HG03520 (cell line): ENCODE measurements at regions not wholly inside any gene's neighbourhood (a gene's known extent, or its start where the extent isn't known, plus 50 kb on each side); places are given as distances from the start of the nearest gene placed in this dataset.
A peak's percentile ranks its signal among the peaks of the same experiment; 100 is the strongest.

Experiments
- ATAC-seq: cut with Tn5 transposase; IDR thresholded peaks from one replicate; pipeline ENCODE4 v1.9.1; 2021; ENCODE audit warnings: mild to moderate bottlenecking, moderate library complexity; ENCODE audit not compliant: unreplicated experiment

DNA sequence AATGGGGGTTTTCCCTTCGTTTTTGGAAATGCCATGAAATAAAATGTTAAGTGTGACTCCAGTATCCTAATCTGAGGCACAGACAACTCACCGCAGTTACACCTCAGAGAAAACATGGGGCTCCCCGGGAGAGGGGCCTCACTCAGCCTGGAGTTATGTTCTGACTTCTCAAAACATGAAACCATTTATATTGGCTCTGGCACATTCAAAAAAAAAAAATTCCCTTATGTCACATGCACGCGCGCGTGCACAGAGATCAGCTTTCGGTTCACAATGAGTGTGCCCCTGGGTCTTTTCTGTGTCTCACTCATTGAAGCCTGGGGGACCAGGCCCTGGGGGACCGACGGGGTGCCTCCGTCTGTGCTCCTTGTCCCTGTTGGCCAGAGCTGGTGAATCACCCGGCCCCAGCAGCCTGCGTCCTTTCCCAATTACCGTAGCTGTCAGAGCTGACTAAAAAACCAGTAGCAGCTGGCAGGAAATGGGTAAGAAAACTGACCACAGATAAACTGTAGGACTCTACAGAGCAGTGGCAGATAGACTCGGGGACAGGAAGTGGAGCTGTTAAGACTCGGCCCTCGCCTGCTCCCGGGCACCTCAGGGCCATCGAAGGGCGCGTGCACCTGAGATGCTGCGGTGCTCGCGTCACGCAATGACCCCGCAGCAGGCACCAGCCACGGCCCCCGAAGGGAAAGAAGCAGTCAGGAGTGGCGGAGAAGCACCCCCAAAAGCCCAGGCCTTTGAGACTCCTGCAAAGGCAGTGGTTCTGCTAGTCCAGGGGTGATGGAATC lies 138.3 kb upstream of the ID2 start:
- ATAC-seq, result peak; percentile 62

DNA sequence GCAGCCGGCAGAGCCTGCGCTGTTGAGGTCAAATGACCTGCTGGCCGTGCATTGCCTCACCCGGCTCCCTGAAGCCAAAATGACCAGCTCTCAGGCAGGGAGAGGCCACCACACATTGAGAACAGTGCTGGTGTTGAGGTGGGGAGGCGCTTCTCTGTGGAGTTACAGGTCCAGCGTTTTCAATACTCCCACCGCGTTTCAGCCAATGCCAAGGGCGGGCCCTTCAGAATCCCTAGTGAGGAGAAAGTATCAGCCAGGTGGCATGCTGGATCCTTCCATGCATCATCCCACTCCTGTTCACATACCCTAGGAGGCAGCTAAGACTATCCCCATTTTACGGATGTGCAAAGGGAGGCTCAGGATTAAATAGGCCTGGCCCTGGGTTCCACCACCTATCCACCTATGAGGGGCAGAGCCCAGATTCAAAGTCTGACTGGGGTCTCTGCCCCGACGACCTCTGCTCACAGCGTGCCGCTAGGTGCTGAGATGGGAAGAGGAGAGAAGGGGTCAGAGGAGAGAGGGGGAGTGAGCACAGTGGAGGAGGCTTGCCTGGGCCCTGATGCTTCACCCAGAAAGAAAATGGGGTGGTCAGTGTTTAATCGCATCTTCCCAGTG lies 137.6 kb upstream of the ID2 start:
- ATAC-seq, result no peak

- peak; percentile 55 for ATAC-seq
These were observed 136.8 kb upstream of the ID2 start for GRCh38 chr2:8544786-8545694.

- no peak for ATAC-seq
These were observed 135.9 kb upstream of the ID2 start for GRCh38 chr2:8545695-8546611.

DNA sequence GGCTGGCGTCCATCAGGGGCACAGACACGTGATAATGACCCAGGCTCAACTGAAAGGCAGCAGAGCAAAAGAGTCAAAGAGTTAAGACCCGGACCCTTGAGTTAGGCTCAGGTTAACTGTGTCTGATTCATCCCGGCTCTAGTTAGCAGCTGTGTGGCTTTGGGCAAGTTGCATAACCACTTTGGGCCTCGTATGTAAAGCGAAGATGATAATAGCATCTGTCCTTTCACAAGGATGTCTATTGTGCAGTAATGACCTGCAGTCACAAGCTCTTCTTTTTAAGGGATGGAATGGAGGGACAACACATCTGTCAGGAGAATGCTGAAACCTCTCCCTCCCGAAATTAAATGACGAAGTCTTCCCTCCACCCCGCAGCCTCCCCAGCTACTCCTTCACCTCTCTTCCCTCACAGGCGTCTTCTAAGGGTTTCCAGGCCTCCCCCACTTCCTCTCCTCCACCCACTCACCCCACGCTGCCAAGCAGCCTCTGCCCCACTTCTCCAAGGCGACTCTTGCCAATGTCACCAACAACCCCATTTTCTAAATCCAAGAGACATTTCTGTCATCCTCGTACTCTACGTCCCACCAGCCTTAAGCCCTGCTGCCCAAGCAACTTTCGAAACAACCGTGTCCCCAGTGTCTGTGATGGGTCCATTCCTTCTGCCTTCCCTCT lies 135.1 kb upstream of the ID2 start:
- no peak for ATAC-seq

DNA sequence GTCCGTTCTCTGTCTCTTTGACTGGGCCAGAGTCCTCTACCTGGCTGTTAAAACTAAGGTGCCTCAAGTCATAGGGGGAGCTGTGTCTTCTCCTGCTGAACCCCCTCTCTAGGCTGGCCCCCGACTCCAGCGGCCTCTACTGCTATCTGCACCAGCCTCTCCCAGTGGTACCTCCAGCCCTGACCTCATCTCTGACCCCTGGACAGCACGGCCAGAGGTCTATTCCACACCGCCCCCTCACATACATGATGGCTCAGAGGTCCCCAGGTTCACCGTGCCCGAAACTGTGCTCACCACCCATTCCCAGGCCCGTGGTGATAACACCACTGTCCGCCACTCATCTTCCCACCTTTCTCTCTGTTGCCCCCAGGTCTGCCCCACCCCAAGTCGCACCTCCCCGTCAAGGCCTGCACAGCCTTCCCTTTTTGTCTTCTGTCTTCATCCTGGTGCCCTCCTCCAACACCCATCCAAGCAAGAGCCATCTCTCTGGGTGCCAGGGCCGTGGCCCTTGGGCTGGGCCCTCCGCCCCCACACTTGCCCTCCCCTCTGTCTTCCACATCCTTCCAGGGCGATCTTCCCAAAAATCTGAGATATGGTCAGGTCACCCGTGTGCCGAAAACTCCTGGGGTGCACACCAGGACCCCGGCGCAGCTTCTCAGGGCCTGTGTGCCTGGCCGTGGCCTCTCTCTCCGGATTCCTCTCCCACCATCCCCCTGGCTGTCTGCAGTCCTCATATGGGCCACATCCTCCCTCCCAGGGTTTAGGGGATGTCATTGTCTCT lies 134.4 kb upstream of the ID2 start:
- ATAC-seq, result no peak

DNA sequence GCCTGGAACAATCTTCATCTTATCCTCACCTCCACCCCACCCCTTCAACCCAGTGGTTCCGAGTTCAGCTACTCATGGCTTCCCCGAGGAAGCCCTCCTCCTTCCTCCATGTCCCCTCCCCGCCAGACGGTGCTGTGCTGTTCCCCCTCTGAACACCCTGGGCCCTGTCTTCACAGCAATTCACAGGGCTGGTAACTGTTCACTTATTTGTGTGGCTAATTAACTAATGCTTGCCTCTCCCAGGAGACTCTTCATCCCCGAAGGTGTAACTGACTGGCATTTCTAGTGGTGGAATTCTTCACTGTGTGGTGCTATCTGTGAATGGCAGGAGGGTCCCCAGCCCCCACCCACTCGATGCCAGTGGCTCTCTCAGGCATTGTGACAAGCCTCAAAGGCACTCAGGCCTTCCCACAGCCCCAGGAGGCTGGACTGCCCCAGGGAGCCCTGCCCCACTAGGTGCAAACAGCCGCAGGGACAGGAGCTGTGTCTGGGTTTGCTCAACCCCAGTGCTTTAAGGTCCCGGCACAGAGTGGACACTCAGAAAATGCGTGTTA lies 133.7 kb upstream of the ID2 start:
- no peak for ATAC-seq

- ATAC-seq, result no peak
These were observed 133.2 kb upstream of the ID2 start for GRCh38 chr2:8548619-8549150.

- ATAC-seq, result no peak
These were observed 132.5 kb upstream of the ID2 start for GRCh38 chr2:8549273-8549922.

DNA sequence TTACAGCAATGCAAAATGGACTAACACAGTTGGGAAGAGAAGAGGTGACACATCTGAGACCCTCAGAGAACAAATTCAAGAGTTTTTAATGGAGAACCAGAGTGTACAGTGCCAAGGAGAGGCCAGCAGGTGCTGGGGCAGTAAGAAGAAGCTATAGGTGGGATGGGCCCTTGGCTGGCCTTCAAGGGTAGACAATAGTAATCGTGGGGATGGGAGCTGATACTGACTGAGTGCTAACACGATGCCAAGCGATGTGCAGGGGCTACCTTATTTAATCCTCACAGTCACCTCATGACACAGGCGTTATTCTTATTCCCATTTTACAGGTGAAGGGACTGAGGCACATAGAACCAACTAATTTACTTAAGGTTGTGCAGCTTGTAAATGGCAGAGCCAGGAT lies 131.9 kb upstream of the ID2 start:
- ATAC-seq, result no peak

DNA sequence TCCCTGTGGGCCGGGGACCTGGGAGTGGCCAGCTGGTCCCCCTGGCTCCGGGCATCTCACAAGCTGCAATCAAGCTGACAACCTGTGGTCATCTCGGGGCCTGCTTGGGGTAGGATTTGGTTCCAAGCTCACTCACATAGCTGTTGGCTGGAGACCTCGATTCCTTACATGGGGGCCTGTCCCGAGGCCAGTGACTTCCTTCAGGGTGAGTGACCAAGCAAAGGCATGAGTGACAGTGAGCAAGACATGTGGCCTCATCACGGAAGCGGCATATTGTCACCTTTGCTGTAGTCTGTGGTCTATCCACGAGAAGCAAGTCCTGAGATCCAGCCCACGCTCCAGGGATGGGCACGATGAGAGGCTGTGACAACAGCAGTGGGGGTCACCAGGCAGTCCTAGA lies 131.4 kb upstream of the ID2 start:
- ATAC-seq, result no peak

DNA sequence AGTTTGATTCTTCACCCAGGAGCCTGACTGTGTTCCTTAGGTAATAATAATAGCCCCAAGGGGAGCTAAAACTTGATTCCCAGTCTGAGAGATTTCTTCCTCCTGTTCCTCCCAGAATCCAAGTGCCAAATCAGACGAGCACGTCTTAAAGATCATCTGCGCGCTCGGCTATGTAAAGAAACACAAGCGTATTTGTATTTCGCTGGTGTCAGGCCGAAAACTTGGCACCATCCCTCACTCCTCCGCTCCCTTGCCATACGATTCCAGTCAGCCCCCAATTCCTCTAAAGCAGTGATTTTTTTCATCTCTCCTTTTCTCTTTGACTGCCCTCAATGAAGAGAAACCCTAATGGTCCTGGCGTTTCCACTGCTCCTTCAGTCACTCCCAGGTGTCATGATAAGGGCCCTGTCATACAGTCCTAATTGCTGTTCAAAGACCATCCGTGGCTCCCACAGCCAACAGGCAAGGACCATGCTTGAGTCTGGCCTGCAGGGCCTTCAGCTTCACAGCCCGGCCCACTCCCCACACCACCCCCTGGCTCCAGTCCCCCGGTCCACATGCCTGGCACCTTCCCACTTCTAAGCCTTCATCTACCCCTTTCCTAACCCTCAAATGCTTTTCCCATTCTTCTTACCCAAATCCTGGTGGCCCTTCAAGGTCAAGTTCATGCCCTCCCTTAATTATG lies 130.8 kb upstream of the ID2 start:
- ATAC-seq, result no peak

DNA sequence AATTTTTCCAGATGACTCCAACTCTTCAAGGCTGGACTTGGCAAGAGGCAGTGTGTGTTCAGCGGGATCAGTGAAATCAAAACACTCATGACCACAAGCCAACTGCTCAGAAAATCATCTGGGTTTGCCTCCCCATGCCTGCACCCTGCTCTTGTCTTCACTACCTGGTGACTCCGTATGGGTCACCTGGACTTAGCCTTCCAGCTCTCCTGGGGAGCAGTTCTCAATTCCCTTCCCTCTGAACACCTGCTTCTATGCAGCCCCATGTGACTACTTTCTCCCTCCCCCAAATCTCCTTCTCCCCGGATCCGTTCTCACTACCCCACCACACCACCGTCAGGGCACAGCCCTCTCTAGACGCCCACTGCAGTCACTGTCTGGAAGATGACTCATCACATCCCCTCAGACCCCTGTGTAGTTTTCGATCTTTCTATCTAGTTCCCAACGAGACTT lies 130.2 kb upstream of the ID2 start:
- ATAC-seq, result peak; percentile 89

DNA sequence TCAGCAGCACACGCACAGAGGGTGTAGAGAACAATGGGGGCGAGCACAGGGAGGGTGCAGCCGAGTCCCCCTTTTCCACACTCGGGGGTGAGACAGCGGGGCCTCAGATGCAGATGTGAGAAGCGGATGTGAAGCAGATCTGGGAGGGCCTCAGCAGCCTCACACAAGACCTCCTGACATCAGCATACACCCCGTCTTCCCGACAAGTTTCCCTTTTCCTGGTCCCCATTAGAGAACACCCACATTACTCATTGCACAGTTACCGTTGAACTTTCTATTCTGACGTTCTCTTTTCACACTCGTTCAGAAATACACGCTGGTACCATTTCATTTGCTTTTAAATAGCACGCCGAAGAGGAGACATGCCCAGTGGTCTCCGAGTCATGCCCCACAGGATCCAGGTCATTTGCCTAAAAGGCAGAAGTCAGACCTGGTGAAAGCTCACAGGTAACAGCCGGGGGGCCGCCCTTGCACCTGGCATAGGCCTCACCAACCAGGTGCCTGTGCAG lies 129.5 kb upstream of the ID2 start:
- no peak for ATAC-seq

GRCh38 chr2:8553643-8554042 lies 128.2 kb upstream of the ID2 start:
- ATAC-seq, result no peak

- ATAC-seq, result no peak
These were observed 127.5 kb upstream of the ID2 start for GRCh38 chr2:8554296-8554806.

DNA sequence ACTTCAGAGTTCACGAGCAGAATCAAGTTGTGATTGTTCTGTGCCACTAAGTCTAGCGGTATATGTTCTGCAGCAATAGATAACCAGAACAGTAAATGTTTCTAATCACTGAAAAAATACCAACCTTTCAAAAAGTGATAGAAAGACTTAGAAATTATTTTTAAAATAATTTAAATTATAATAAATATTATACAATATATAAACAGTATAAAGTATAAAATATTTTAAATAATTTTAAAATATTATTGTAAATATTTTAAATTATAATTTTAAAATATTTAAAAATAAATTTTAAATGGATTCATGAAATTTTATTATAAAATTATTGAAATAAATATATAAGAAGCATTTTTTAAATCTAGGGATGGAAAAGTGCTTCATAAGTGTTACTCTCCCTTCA lies 126.3 kb upstream of the ID2 start:
- ATAC-seq, result no peak
